Esophagus squamous epithelium (tissue), 4 donors: ENCODE measurements at regions not wholly inside any gene's neighbourhood (a gene's known extent, or its start where the extent isn't known, plus 50 kb on each side); places are given as distances from the start of the nearest gene placed in this dataset.

Experiments used
- CTCF ChIP-seq, 6 experiments: fragments of 450-650 bp in 4 of 6; fragments of 200-600 bp in 2 of 6; sonication (generic) in 2 of 6; IDR thresholded peaks; one replicate each; pipeline ENCODE4 v1.5.1; 2016 to 2019; ENCODE audit warnings: antibody characterized with exemption in 6 of 6, mild to moderate bottlenecking in 4 of 6, moderate library complexity in 4 of 6
- POLR2A ChIP-seq, 4 donors: fragments of 450-650 bp; IDR thresholded peaks; one replicate each; pipeline ENCODE4 v1.6.1; 2017; ENCODE audit warnings: antibody characterized with exemption in 4 of 4, mild to moderate bottlenecking in 4 of 4, moderate library complexity in 3 of 4

DNA sequence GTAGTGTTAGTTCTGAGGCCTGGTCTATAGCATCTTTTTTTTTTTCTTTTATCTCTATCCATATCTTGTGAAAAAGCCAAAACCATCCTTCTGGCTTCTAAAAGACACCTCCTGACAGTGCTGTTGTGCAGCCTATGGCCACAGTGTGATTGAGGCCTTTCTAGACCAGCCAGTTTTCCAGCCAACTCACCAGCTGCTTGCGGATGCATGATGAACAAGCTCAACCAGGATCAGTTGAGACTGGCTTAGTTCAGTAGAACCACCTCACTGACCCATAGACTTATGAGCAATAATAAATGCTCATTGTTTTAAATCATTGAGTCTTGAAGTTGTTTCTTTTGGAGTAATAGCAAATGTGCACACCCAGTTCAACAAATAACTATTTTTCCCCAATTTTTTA is 296.9 kb downstream of the FAM170A start:
- TF ChIP-seq CTCF (IDR thresholded peaks at IDR 0.05) (no peak), POLR2A (IDR thresholded peaks at IDR 0.05) (no peak)
